Keratinocyte (primary cell): ENCODE measurements at regions not wholly inside any gene's neighbourhood (a gene's known extent, or its start where the extent isn't known, plus 50 kb on each side); places are given as distances from the start of the nearest gene placed in this dataset.
A peak's percentile ranks its signal among the peaks of the same experiment; 100 is the strongest.
"Not testable (repeated sequence)": the region's sequence is repeated elsewhere in the genome, so short reads cannot be mapped to it uniquely, and the experiment has no call there.

Experiments
- DNase-seq: peaks from one replicate; pipeline ENCODE4 v3.0.0-alpha.2; 2011; ENCODE audit warnings: low read depth, missing footprints, low spot score
- FAIRE-seq: peaks from 2 replicates; lab custom pipeline; 2011; peaks lifted over from hg19 to GRCh38; lab: Jason Lieb, UNC
- H2AFZ ChIP-seq: 2 replicates; pipeline ENCODE4 v1.6.0; 2012; ENCODE audit warnings: low read length, control low read depth, inconsistent platforms; ENCODE audit not compliant: control insufficient read depth
- H3K27ac ChIP-seq: 2 replicates; pipeline ENCODE4 v1.5.1; 2011; ENCODE audit warnings: low read length; ENCODE audit not compliant: control insufficient read depth, insufficient read depth
- H3K27me3 ChIP-seq: 3 replicates; pipeline ENCODE4 v1.6.0; 2011; ENCODE audit warnings: low read length; ENCODE audit not compliant: control insufficient read depth, insufficient read depth; ENCODE audit errors: extremely low read depth
- H3K36me3 ChIP-seq, 2 experiments: 2 replicates in 1 of 2; 3 replicates in 1 of 2; pipeline ENCODE4 v1.5.1; 2011; ENCODE audit warnings: low read length in 2 of 2, mild to moderate bottlenecking in 1 of 2; ENCODE audit not compliant: control insufficient read depth in 2 of 2, insufficient read depth in 2 of 2; ENCODE audit errors: extremely low read depth in 1 of 2
- H3K4me1 ChIP-seq: 3 replicates; pipeline ENCODE4 v1.5.1; 2011; ENCODE audit warnings: low read length; ENCODE audit not compliant: control insufficient read depth, insufficient read depth; ENCODE audit errors: extremely low read depth
- H3K4me2 ChIP-seq: 3 replicates; pipeline ENCODE4 v1.6.0; 2011; ENCODE audit warnings: low read depth, low read length; ENCODE audit not compliant: control insufficient read depth, insufficient read depth; ENCODE audit errors: extremely low read depth
- H3K4me3 ChIP-seq, 3 experiments: fragments of 200-600 bp in 1 of 3; sonication (generic) in 1 of 3; 2 replicates in 2 of 3; 3 replicates in 1 of 3; pipeline ENCODE4 v1.5.1; 2011 to 2016; ENCODE audit warnings: low read length in 3 of 3, mild to moderate bottlenecking in 3 of 3, control low read depth in 2 of 3, inconsistent platforms in 1 of 3, low read depth in 1 of 3, mixed read lengths in 1 of 3, mixed run types in 1 of 3, moderate library complexity in 1 of 3; ENCODE audit not compliant: control insufficient read depth in 2 of 3, insufficient read depth in 2 of 3; ENCODE audit errors: extremely low read depth in 1 of 3
- H3K79me2 ChIP-seq: 2 replicates; pipeline ENCODE4 v1.6.0; 2012; ENCODE audit warnings: low read length; ENCODE audit not compliant: control insufficient read depth, insufficient read depth
- H3K9ac ChIP-seq: 3 replicates; pipeline ENCODE4 v1.6.0; 2011; ENCODE audit warnings: low read length; ENCODE audit not compliant: control insufficient read depth, insufficient read depth; ENCODE audit errors: extremely low read depth
- H3K9me1 ChIP-seq: 3 replicates; pipeline ENCODE4 v1.6.0; 2011; ENCODE audit warnings: low read length; ENCODE audit not compliant: control insufficient read depth, insufficient read depth; ENCODE audit errors: extremely low read depth
- H3K9me3 ChIP-seq: 2 replicates; pipeline ENCODE4 v1.5.1; 2012; ENCODE audit warnings: low read depth, low read length; ENCODE audit not compliant: control insufficient read depth
- H4K20me1 ChIP-seq: 3 replicates; pipeline ENCODE4 v1.6.0; 2011; ENCODE audit warnings: low read length; ENCODE audit not compliant: control insufficient read depth, insufficient read depth; ENCODE audit errors: extremely low read depth
- EZH2 ChIP-seq: IDR thresholded peaks from one replicate; pipeline ENCODE4 v1.6.1; 2012; ENCODE audit warnings: inconsistent platforms, mild to moderate bottlenecking, low read length, moderate library complexity
- dilution Hi-C: fragments of 300-500 bp; cut with MboI; formaldehyde crosslinking; loops from one replicate; pipeline ENCODE4 v1.7.0; 2020; ENCODE audit warnings: low sequenced_read_pairs; ENCODE audit not compliant: extremely low pct_ligation_motif_present
- TF ChIP-seq, protein P1 (sequence below), 3 experiments: IDR thresholded peaks in 1 of 3; conservative IDR thresholded peaks in 1 of 3; optimal IDR thresholded peaks in 1 of 3; 2 replicates in 2 of 3; 3 replicates in 1 of 3; pipeline versions ENCODE3 to v1.5.1; 2011; ENCODE audit warnings: low read length in 3 of 3, mild to moderate bottlenecking in 3 of 3, moderate library complexity in 2 of 3, control low read depth in 1 of 3, inconsistent platforms in 1 of 3; ENCODE audit not compliant: insufficient read depth in 2 of 3; ENCODE audit errors: extremely low read depth in 1 of 3

DNA sequence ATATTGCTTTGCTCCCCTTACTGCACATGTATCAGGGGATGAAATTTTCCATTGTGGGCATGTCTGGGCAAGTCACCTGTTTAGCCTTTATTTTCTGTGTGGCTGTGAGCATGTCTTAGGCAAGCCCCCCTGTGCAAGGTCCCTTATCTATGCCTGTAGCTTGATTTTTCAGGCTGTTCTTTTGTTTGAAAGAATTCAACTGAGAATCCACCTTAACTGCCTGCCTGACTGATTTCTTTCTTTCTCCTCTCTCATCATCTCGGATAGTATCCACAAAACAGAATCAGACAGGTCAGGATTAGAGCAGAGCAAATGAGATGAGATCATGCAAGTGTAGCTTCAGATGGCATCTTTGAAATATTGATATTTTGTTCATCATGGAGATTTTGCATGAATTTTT is 1147.5 kb upstream of the ACVR2A start:
- Histone ChIP-seq H3K27me3 (no peaks in the 10 kb centered on the region), H3K4me2 (no peak overlapping the region), H3K4me1 (no peaks in the 10 kb centered on the region), H3K9me3 (no peaks in the 10 kb centered on the region), H3K9me1 (no peaks in the 10 kb centered on the region), H3K36me3 (no peaks in the 10 kb centered on the region), H4K20me1 (no peaks in the 10 kb centered on the region), H3K27ac (no peak overlapping the region), H3K79me2 (no peaks in the 10 kb centered on the region), H3K9ac (no peak overlapping the region), H3K4me3 (no peak overlapping the region), H2AFZ (peak overlapping the region; percentile 41)
- DNase-seq (no peak), FAIRE-seq (no peak)
- TF ChIP-seq EZH2 = no peak
- TF ChIP-seq, protein P1, sequence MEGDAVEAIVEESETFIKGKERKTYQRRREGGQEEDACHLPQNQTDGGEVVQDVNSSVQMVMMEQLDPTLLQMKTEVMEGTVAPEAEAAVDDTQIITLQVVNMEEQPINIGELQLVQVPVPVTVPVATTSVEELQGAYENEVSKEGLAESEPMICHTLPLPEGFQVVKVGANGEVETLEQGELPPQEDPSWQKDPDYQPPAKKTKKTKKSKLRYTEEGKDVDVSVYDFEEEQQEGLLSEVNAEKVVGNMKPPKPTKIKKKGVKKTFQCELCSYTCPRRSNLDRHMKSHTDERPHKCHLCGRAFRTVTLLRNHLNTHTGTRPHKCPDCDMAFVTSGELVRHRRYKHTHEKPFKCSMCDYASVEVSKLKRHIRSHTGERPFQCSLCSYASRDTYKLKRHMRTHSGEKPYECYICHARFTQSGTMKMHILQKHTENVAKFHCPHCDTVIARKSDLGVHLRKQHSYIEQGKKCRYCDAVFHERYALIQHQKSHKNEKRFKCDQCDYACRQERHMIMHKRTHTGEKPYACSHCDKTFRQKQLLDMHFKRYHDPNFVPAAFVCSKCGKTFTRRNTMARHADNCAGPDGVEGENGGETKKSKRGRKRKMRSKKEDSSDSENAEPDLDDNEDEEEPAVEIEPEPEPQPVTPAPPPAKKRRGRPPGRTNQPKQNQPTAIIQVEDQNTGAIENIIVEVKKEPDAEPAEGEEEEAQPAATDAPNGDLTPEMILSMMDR (optimal IDR thresholded peaks at IDR 0.05 in 1 of 3, IDR thresholded peaks at IDR 0.05 in 1 of 3, conservative IDR thresholded peaks at IDR 0.05 in 1 of 3; ENCODE audit: extremely low read depth in 1 of 3, insufficient read depth in 2 of 3, low read length in 3 of 3) = no peak
- dilution Hi-C loops = no loop called here

DNA sequence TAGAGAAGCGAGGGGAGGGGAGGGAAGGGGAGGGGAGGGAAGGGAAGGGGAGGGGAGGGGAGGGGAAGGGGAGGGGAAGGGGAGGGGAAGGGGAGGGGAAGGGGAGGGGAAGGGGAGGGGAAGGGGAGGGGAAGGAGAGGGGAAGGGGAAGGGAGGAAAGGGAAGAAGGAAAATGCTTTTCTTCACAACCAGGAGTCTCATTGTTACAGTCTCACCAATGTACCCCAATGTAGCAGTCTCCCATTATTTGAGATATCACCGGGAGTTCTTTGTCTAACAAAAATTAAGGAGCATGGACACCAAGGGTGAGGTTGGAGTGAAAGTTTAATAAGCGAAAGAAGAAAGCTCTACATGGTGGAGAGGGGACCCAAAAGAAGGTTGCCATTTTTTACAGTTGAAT is 1148.0 kb upstream of the ACVR2A start:
- H2AFZ ChIP-seq, H3K79me2 ChIP-seq, FAIRE-seq, H3K27me3 ChIP-seq, H3K4me3 ChIP-seq, H4K20me1 ChIP-seq, H3K9ac ChIP-seq, DNase-seq, H3K4me2 ChIP-seq, dilution Hi-C loops, H3K9me1 ChIP-seq, H3K9me3 ChIP-seq, H3K36me3 ChIP-seq, H3K27ac ChIP-seq, H3K4me1 ChIP-seq: not testable (repeated sequence)

GRCh38 chr2:146681991-146682390 is 1162.8 kb upstream of the ACVR2A start:
- DNase-seq (no peak), FAIRE-seq (no peak)
- TF ChIP-seq EZH2 = no peak
- TF ChIP-seq, protein P1 (optimal IDR thresholded peaks at IDR 0.05 in 1 of 3, IDR thresholded peaks at IDR 0.05 in 1 of 3, conservative IDR thresholded peaks at IDR 0.05 in 1 of 3; ENCODE audit: extremely low read depth in 1 of 3, insufficient read depth in 2 of 3, low read length in 3 of 3) = no peak
- H3K27ac ChIP-seq = no peak overlapping the region
- no peaks in the 10 kb centered on the region for H3K9me3 ChIP-seq
- no peaks in the 10 kb centered on the region for H3K4me1 ChIP-seq
- H3K4me2 ChIP-seq = no peak overlapping the region
- H3K9ac ChIP-seq = no peak overlapping the region
- H4K20me1 ChIP-seq = no peaks in the 10 kb centered on the region
- dilution Hi-C loops = no loop called here
- H3K4me3 ChIP-seq = no peak overlapping the region
- no peaks in the 10 kb centered on the region for H3K36me3 ChIP-seq
- H2AFZ ChIP-seq = no peak overlapping the region
- H3K79me2 ChIP-seq = no peaks in the 10 kb centered on the region
- no peaks in the 10 kb centered on the region for H3K27me3 ChIP-seq
- H3K9me1 ChIP-seq = no peaks in the 10 kb centered on the region
